ENCODE measurements at regions not wholly inside any gene's neighbourhood (a gene's known extent, or its start where the extent isn't known, plus 50 kb on each side); places are given as distances from the start of the nearest gene placed in this dataset.
A peak's percentile ranks its signal among the peaks of the same experiment; 100 is the strongest.

DNA sequence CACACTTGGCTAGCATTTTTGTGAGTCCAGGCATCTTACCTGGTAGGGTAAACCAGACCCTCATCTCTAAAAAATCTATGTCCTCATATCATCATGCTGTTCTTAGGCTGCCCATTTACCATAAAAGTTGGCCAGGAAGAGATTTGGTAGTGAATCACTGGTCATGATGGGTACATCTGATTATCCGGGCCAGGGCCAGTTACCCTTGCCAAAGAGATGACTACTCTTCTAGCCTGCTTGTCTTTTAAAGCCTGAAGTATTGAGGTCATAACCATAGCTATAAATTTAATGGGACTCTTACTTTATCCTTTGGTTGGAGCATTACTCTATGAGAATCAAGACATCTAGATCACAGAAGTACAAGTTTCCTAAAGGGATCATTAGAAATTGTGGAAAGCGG, 276.8 kb downstream of the TENT5A start:
- no peak for DNase-seq (ENCODE audit: low spot score)

DNA sequence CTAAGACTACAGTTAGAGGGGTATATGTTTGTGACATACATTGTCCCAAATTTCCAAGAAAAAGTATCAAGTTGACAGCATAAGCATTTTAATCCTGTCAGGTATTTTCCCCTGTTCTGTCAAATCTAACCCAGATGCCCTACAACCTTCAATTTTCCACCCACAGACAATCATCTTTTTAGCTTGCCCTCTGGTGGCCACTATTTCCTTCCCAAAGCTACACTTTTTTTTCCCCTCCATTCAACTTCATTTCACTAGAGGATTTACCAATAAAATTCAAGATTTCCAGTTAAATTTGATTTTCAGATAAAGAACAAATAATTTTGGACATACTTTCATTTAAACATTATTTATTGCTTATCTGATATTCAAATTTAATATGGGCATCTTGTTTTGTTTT, 286.6 kb downstream of the TENT5A start:
- DNase-seq (ENCODE audit: low spot score), result peak; percentile 22

DNA sequence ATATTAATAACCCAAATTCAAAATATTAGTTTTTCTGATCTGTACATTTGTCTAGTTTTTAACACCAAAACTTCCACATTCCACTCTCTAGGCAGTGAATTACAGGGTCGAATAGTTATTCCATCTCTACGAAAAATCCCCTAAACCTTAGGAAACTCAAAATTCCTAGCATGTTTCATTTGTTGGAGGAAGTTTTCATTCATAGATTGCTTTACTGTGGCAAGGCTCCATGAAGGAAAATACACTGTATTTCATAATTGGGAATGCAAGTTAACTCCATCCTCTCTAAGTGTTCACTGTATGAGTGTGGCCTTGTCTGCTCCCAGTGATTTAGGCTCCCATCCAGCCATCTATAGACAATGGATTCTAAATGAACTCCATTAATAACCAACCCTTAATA, 296.1 kb downstream of the TENT5A start:
- no peak for DNase-seq (ENCODE audit: low spot score)

DNA sequence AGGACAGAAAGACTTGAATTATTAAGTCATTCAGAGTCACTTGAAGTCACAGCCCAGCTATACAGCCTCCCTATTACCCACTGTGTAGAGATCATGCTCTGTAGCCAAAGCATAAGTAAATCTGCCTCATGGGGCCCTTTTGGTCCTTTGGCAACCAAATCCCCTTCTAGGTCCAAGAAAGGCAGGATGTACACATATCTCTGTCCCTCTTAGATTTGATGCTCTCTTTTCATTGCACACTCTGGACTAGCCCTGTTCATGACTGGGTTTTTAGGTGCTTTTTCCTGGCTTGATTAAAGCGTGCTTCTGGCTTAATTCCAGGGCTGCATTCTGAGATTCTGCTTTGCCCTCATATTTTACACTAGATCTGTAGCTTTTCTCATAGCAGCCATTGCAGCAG, 296.8 kb downstream of the TENT5A start:
- no peak for DNase-seq (ENCODE audit: low spot score)

DNA sequence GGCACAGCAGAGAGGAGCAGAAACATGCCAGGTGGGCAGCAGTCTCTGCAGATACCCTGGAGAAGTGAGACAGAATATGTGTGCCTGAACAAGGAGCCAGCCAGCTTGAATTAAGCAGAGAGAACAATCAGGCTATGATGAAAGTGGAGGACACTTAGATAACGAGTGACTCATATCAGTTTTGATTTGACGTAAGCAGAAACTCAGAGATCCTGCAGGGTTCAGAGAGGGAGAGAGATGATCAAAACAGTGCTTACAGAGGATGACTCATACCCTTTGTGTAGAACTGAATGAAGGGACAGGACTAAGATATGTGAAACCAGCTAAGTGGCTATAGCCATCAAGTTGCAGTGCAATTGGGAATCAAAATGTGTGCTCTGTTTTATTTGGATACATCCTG, 300.7 kb downstream of the TENT5A start:
- peak; percentile 93 for DNase-seq (ENCODE audit: low spot score)

DNA sequence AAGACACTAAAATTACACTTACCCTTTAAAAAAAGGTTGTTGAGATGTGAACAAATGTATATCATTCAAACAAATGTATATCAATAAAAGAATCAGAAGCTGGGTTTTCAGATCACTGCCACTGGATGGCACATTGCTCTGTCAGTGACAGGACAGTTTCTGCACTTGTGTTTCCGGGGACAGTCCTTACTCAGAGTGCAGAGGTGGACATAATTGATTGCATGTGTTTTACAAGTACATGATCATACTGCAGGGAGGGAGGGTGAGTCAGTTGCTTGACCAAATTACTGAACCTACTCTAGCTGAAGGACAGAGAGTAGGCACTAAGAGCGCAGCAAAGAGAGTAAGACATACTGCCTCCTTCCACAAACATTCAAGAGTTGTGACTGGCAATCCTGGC, 302.3 kb downstream of the TENT5A start:
- DNase-seq (ENCODE audit: low spot score), result peak; percentile 23

DNA sequence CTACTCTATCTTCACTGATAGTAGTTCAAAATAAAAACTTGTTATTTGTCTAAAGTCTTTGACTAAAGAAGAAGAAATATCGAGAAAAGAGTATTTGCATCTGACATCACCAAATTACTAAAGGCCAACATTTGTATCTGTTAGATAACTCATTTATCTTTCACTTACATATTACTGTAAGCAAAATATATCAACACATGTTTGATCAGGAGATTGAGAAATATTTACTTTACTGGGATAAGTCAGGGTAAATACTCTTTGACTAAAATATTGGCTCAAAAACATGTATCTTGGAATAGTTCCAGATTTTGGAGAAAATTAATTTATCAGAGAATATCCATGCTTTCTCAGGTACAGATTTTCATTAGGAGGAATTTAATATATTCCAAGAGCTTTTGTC, 306.0 kb downstream of the TENT5A start:
- no peak for DNase-seq (ENCODE audit: low spot score)

DNA sequence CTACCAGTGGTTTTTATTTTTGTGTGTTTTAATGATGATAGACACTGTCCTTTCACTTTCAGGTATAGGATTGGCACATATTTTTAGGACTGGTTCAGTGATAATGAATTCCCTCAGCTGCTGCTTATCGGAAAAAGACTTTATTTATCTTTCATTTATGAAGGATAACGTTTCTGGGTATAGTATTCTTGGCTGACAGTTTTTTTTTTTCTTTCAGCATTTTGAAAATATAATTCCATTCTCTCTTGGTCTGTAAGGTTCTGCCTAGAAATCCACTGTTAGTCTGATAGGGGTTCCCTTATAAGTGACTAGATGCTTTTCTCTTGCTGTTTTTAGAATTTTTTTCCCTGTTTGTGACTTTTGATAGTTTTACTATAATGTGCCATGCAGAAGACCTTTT, 313.1 kb downstream of the TENT5A start:
- no peak for DNase-seq (ENCODE audit: low spot score)

DNA sequence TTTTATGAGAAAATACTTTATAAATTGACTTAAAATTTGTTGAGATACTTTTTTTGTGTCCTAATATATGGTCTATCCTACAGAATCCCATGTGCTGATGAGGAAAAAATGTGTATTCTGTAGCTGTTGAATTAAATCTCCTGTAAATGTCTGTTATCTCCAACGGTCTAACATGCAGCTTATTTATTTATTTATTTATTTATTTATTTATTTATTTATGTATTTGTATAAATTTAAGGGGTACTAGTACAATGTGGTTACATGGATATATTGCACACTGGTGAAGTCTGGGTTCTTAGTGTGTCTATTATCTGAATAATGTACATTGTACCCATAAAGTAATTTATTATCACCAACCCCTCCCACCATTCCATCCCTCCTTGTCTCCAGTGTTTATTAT, 315.5 kb downstream of the TENT5A start:
- DNase-seq (ENCODE audit: low spot score), result no peak

DNA sequence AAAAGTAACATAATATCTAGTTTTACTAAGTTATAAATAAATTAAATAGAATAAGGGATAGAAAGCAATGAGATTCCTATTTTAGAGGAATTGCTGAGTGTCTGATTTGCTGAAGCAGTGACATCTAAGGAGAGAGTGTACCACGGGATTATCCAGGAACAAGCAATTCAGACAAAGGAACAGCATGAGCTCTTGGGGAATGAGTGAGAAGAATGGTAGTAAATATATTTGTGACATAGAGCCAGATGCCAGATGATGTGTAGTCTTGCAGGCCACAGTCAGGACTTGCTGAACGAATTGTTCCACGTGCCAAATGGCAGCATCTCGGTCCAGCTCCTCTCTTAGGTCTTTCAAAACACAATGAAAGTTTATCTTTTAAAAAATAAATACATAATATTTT, 339.2 kb downstream of the TENT5A start:
- DNase-seq (ENCODE audit: low spot score), result no peak

DNA sequence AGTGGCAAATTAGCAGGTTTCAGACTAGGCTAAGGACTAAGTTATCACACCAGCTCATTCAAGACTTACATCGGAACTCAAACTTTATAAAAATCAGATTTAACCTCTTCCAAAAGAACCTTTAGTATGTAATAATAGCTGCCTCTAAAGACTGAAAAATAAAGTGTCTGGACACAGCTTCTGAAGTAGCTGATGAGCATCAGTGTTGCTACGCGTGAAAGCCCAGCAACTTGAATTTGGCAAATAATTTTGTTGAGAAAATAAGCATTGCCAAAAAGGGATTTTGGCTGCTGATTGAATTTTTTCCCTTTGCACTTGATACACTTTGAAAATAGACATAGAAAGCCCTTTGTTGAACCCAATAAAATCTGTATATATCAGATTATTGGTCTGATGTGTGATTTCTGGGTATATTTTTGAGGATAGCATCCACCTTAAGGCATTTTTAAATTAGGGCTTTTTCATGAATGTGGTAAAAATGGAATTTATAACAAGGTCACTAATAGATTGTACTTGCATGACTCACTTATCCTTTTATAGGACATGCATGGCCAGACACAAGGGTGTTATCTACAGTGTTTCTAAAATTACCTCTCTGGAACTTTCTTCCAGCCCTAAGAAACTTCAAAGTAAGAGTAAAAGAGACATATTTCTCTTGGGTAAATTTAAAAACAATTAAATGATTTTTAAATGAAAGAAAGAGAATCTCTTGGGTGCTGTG, 350.4 kb downstream of the TENT5A start:
- DNase-seq (ENCODE audit: low spot score), result no peak

DNA sequence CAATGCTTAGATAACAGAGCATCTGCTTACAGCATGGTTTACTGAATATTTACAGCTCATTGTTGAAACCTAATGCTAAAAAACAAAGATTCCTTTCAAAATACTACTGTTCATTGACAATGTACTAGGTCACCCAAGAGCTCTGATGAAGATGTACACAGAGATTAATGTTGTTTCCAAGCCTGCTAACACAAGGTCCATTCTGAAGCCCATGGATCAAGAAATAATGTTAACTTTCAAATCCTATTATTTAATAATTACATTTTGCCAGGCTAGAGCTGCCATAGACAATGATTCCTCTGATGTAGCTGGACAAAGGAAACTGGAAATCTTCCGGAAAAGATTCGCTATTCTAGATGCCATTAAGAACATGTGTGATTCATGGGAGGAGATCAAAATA, 355.6 kb downstream of the TENT5A start:
- no peak for DNase-seq (ENCODE audit: low spot score)

DNA sequence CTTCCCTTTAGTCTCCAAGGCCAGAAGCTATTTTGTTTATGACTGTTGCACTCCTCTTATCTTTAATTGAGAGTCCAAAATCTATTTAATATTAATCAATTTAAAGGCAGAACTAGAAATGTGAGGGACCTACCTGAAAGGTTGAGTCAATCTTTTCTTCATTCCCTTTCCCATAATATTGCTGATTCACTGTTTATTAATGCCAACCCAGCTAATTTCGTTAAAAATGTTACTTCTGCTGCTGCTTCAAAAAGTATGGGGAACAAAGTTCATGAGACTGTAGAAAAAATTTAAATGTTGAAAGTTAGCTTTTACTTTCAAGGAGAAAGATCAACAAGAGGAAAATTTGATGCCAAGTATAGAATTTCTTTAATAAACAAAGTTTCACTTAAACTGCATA, 365.3 kb downstream of the TENT5A start:
- no peak for DNase-seq (ENCODE audit: low spot score)

DNA sequence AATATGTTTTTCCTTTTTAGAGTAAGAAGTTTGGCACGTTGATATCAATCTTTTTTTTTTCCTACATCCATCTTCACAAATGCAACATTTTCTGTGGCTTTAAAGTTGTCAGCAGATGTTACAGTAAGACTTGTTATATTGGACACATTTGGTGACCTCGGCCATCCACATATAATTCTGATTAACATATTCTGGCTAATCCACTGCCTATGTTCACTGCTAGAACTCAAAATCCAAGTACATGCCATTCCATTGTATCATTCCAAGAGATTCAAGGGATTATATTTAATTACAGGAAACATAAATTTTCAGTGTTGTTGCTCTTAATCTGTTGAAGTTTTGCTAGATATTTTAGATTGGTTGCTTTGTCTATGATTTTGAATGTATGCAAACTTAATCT, 367.6 kb downstream of the TENT5A start:
- DNase-seq (ENCODE audit: low spot score), result no peak

DNA sequence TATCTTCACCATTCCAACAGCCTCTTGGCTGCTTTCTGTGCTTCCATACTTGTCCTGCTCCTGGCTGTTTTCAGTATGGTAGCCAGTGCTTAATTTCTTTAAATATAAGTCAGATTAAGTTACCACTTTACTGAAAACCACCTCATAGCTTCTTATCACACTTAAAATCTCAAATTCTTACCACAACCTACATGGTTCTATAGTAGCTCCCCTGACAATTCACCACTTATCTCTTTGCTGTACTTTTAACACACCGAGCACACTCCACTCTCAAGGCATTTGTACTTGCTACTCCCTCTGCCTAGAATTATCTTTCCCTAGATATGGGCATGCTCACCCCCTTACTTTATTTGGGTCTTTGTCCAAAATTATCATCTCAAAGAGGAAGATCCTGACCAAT, 369.0 kb downstream of the TENT5A start:
- no peak for DNase-seq (ENCODE audit: low spot score)

DNA sequence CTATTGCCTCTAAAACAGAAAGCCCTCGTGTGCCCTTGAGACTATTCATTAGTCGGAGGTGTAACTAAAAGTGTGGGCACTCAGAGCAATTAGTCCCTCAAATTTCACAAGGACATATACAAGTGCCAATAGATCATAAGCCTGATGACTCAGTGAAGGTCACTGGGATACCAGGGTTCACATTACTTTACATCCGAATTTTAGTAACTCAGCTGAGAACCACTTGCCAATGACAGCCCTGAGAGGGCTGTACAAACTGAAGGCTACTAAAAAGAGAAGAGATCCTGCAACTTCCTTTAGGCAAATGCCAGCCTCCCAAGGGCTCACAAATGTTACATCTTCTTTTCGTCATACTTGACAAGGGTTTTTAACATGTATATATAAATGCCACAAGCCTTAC, 369.6 kb downstream of the TENT5A start:
- no peak for DNase-seq (ENCODE audit: low spot score)

DNA sequence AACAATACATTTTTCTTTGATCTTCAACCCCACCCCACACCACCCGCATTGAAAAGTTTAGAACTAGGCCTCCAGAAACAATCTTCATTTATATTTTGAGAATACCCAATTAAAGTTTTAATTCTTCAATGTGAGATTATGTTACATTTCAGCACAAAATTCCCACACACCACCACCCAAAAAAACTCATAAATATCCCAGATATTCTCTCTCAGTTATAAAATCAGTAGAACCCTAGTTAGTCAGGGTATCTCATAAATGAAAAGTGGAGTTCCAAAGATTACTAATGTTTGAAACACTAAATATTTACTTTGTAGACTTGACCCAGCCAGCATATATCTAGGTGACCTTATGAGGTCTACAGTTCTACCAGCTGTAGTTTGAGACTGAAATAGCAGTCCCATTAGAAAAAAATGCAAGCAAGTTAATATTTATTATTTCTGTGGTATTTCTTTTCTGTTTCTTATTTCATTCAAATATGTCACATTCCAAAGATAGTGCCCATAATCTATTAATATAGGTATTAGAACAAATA, 371.0 kb downstream of the TENT5A start:
- no peak for DNase-seq (ENCODE audit: low spot score)

DNA sequence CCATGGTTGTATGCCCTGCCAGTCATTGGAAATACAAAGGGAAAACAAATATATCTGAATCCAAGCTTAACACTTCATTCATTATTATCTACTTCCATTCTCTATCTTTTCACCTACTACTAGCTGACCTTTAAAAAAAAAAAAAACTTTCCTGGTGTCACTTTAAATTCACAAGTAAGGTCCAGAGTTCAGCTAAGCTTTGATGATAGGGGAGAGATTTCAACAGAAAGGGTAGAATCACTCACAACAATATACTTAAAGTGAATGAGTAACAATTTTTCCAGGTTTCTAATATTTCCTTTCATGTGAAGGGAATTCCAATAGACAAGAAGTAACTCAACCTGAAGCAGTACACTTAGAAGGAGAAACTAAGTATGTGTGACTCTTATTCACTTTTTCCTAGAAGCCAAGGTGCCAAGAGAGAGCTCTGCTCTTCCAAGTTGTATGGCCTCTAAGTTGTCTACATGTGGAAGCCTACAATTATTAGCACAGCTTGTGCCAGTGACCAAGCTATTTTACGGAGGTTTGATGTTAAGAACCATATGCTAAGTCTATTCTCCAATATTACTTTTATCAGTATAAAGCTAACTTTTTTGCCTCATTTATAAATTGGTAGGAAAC, 371.7 kb downstream of the TENT5A start:
- no peak for DNase-seq (ENCODE audit: low spot score)

DNA sequence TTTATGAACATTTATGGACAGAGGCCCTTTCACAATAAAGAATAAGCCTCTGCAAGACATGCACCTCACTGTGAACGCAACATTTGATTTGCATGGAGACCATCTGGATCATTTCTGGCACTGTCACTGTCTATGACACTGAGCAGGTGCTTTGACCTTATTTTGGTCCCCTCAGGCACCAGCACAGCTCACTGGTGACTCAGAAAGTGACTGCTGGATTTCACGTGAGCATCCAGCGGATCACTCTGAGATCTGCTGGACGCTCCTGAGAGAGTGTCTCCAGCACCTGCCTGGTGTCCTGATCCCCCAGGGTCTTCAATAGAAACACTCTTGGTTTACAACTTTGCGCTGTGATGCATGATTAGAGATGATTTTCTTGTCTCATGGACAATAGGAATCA, 375.7 kb downstream of the TENT5A start:
- DNase-seq (ENCODE audit: low spot score), result no peak

DNA sequence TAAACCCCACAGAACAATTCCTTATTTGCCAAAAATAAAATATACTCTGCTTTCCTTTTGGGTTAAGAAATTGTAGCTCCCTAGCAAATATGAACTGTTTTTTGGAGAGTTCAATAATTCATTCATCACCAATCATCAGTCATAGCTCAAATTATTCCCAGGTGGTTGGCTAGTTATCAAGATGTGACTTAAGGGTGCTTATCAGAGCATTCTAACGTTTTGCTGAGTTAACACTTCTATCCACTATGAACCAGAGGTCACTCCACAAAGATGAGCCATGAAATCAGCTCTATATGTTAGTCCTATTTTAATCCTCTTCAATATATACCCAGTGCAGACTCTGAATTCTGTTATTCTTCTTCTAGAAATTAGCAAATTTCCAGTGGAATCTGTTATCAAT, 379.1 kb downstream of the TENT5A start:
- DNase-seq (ENCODE audit: low spot score), result no peak

DNA sequence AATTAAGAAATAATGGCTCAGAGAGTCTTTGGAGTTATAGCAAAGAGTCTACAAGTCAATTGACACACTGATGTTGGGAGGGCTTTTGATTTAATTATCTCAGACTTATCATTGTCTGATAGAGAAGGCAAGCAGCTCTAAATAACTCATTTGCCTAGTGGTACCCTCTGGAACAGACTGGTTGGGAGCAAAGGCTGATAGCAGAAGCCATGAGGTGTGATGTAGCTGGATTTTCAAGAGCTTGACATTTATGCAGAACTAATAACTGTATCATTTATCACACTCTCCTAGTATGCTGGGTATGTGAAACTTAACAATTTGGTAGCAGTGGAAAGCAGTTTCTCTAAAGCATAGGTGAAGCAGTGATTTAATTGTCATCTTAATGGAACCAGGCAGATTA, 380.6 kb downstream of the TENT5A start:
- DNase-seq (ENCODE audit: low spot score), result no peak

DNA sequence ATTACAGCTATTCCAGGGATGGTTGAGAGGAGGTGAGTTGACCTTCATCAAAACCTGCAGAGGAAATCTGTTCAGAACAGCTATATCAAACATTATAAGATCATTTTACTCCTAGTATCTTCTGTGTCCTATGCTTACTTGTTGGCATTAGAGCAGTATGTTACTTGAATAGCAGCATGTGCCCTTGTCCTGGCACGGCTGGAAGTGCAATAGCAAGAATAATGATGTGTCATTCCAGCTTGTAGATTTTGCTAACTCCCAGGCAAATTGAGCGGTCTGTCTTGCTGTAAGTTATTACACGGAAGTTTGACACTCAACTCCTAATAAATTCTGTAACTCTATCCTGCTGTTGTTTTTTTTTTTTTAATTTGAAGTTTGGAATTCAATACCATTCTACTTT, 385.5 kb downstream of the TENT5A start:
- no peak for DNase-seq (ENCODE audit: low spot score)

DNA sequence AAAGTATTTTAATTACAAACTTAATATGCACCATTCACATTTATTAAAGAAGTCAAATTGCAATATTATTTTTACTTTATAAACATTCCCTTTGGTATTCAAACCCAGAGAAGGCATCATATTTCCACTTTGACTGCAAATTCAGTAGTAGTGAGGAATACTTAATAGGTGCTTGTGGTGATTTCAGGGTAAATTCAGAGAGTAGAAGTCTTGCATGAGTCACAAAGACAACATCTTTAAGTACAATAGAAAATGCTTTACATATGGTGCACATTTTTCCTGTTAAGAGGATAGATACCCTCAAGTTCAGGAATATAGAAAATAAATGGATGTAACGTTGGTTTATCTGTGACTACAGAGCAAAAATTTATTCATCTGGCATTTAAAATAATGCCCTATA, 390.2 kb downstream of the TENT5A start:
- no peak for DNase-seq (ENCODE audit: low spot score)

DNA sequence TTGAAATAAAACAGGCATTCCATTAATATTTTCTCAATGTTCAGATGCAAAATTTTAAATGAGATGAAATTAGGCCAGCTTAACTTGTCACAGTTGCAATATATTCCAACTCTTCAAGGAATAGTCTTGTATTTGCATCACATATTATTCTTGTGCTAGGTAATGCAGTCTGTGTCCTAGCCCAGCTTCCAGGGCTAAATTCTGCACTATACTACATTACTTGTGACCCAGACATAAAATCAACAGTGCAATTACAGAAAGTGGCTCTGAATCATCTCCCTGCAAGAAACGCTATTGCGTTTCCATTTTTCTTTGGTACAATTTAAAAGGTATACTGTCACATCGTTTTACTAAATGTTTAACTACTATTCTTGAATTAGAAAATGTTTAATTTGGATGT, 399.2 kb downstream of the TENT5A start:
- DNase-seq (ENCODE audit: low spot score), result no peak

Measured in SW480 (cell line).